HT-29 (cell line): ENCODE measurements at regions not wholly inside any gene's neighbourhood (a gene's known extent, or its start where the extent isn't known, plus 50 kb on each side); places are given as distances from the start of the nearest gene placed in this dataset.
"Not testable (repeated sequence)": the region's sequence is repeated elsewhere in the genome, so short reads cannot be mapped to it uniquely, and the experiment has no call there.

Source experiments
- DNase-seq: peaks from one replicate; pipeline ENCODE4 v3.0.0-alpha.2; 2015; ENCODE audit warnings: low spot score

GRCh38 chr21:28423521-28424190 is 569.0 kb downstream of the LTN1 start:
- DNase-seq = no peak

- DNase-seq = no peak
These were observed 570.8 kb downstream of the LTN1 start for GRCh38 chr21:28421716-28422524.

DNA sequence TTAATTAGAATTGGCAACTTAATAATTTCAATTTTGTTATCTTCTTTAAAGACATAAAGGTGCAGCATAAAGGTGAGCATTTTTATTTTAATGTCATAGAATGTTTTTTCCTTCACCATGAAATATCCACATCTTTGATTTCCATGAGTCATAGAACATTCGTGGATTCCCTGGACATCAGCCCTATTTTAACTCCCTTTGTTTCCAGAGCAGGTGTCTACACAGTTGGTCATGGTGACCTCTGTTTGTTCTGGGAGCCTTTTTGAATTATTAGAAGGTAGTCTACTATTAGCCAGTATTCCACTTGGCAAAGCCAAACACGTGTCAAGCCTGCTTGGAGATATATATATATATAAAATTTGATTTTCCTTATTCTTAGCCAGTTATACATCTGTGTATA is 572.9 kb downstream of the LTN1 start:
- no peak for DNase-seq

DNA sequence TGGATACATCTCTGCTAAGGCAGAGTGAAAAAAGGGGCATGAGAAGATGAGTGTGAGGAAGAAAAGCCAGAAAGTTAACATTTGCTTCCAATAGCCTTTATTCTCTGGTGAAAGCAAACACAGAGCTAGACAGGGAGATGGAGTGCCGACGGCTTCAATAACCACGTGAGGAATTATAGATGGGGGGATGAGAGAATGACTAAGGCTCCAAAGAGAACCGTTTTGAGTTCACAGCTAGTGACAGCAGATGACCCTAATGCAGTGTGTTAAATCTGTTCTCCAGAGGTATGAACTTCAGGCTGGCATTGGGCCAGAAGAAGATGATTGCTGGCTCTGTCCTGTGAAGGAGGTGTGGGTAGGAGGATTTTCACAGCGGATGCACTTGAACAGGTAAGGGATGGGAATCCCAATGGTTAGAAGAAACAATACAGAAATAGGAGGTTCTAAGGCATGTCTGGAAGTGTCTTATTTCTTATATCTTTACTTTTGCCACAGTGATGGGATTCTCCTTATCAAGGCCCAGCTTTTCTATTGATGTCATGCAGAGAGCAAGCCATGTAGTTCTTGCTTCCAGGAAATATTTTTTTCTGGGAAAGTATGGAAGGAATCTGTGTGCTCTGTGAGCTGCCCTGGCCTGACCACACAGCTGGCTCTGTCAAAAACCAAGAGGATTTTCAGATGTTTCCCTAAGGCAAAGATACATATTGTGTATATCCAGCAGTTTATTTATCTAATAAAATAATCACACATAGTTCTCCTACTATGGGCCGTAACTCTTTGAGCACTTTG is 573.8 kb downstream of the LTN1 start:
- no peak for DNase-seq

GRCh38 chr21:28410256-28410655 is 582.4 kb downstream of the LTN1 start:
- DNase-seq = no peak

GRCh38 chr21:28402616-28402989 is 590.1 kb downstream of the LTN1 start:
- no peak for DNase-seq

DNA sequence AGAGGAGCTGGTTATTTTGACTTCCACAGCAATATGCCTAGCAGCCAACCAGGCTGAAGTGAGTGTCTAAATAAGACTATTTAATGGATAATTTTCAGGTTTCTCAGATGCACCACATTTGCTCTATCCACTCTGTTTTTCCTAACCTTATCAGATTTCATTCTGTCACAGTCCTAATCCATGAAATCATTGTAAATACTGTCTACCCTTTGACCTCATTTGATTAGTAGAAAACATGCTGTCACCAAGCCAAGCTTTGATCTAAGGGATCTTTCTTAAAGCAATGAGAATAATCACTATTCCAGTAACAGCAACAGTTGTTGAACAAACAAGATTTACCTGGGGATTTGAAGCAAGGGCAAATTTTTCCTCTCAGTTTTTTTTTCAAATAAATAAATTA is 595.6 kb downstream of the LTN1 start:
- no peak for DNase-seq

DNA sequence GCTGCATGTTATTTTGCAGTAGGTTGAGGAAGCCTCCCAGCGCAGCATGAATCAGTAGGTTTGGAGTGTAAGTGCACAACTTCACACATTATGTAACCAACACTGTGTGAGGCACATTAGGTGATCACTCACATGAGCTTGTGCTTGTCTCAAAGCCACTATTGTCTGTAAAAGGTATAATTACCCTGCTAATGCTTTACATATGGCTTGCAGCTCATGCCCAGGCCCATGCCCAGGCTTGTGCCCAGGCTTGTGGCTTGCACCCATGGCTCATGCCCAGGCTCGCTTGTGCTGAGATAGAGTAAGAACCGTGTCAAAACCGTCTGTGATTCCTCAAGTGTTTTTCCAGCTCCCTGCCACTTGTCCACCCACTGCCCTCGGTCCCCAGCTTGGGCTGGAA is 596.3 kb downstream of the LTN1 start:
- DNase-seq = no peak

GRCh38 chr21:28393279-28393678 is 599.4 kb downstream of the LTN1 start:
- DNase-seq = peak; percentile 75

- DNase-seq = no peak
These were observed 600.5 kb downstream of the LTN1 start for GRCh38 chr21:28391938-28392849.

- no peak for DNase-seq
These were observed 605.5 kb downstream of the LTN1 start for GRCh38 chr21:28387220-28387619.

- DNase-seq = no peak
These were observed 606.8 kb downstream of the LTN1 start for GRCh38 chr21:28385845-28386244.

DNA sequence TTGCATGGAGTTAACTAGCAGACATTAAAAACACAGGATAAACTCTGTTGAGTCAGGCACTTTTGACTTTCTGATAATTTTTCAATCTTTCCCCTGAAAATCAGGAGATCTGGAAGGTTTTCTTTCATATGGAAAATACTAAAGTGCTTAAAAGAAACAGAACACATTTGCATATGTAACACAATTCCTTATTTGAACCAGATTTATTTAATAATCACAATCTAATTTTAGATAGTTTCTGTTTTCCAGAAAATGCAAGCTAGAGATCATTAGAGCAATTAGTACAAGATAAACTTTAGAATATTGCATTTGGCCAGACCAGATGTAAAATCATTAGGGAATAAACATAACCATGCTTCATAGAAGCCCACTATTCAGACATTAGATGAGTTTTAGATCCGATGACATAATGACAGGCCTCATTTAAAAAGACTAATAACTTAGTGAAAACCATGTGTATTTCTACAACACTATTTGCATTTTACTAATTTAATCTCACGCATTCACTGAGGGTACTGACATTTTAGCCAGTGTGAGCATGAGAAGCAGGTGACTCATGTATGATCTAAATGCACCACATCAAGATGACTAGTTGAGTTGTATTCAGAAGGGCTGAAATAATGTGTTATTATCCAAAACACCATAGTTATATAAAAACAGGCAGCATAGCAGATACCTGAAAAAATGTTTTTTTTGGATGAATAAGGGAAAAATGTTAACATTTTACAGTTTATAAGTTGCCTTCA is 611.5 kb downstream of the LTN1 start:
- DNase-seq = not testable (repeated sequence)

GRCh38 chr21:28380241-28380640 is 612.4 kb downstream of the LTN1 start:
- DNase-seq = no peak

- no peak for DNase-seq
These were observed 614.7 kb downstream of the LTN1 start for GRCh38 chr21:28378026-28378425.

GRCh38 chr21:28375708-28376385 is 616.8 kb downstream of the LTN1 start:
- DNase-seq = no peak

DNA sequence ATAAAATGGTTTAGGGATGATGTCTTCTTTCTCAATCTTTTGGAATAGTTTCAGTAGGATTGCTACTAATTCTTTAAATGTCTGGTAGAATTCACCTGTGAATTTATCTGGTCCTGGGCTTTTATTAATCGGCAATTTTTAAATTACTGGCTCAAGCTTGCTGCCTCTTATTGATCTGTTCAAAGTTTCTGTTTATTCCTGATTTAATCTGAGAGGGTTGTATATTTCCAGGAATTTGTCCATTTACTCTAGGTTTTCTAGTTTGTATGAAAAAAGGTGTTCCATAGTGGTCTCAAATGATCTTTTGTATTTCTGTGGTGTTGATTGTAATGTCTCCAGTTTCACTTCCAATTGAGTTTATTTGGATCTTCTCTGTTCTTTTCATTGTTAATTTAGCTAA is 617.8 kb downstream of the LTN1 start:
- DNase-seq = no peak

GRCh38 chr21:28371713-28372112 is 621.0 kb downstream of the LTN1 start:
- DNase-seq = no peak

DNA sequence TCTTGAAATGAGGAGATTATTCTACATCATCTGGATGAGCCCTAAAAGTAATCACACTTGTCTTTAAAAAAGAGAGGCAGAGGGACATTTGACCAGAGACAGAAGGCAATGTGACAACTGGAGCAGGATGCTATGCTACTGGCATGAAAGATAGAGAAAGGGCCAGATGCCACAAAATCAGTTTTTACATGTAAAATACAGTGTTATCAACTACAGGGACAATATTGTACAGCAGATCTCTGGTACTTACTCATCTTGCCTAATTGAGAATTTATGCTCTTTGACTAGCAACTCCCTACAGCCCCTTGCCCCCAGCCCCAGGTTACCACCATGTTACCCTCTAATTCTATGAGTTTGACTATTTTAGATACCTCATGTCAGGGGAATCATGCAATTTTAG is 633.4 kb downstream of the LTN1 start:
- DNase-seq = no peak

- no peak for DNase-seq
These were observed 634.0 kb downstream of the LTN1 start for GRCh38 chr21:28358702-28359101.
